HepG2 (cell line): ENCODE measurements at regions not wholly inside any gene's neighbourhood (a gene's known extent, or its start where the extent isn't known, plus 50 kb on each side); places are given as distances from the start of the nearest gene placed in this dataset.

ENCODE experiments used
- ATAC-seq: fragments of 200-7000 bp; cut with Tn5 transposase; 3 replicates; pipeline ENCODE4 v1.9.1; 2020; ENCODE audit warnings: mild to moderate bottlenecking, moderate library complexity
- BruUV-seq: library from RNA; stranded (reverse); fragments of 400-500 nt; replicated peaks from 2 replicates; lab custom pipeline; 2021; lab: Mats Ljungman, UMichigan
- CTCF ChIA-PET: fragments of 300-600 bp; formaldehyde crosslinking; extraction: SDS; loops from one replicate; lab custom pipeline; 2021; ENCODE audit warnings: low total read pairs, inconsistent platforms, low intra/inter-chr PET ratio; lab: Yijun Ruan, JAX
- POLR2A ChIA-PET: fragments of 350-600 bp; sonication (Branson Sonifier 250); formaldehyde crosslinking; loops from one replicate; lab custom pipeline; 2020; ENCODE audit warnings: antibody characterized with exemption, inconsistent platforms; lab: Yijun Ruan, JAX
- DNase-seq: peaks from one replicate; pipeline ENCODE4 v3.0.0-alpha.2; 2015; ENCODE audit warnings: low spot score
- FAIRE-seq: peaks from 3 replicates; lab custom pipeline; 2011; peaks lifted over from hg19 to GRCh38; lab: Jason Lieb, UNC
- H2AFZ ChIP-seq: one replicate; pipeline ENCODE4 v1.6.1; 2011; ENCODE audit warnings: low read length, inconsistent platforms
- H3K27ac ChIP-seq: fragments of 300-600 bp; 3 replicates; pipeline ENCODE4 v1.8.0; 2011; ENCODE audit warnings: mixed run types, mild to moderate bottlenecking, mixed read lengths, low read length, inconsistent platforms; ENCODE audit not compliant: insufficient read depth; ENCODE audit errors: extremely low read length
- H3K27me3 ChIP-seq, 2 experiments: fragments of 200-600 bp in 1 of 2; 2 replicates in 1 of 2; 3 replicates in 1 of 2; pipeline versions ENCODE4 v1.6.0 to v1.8.0; 2011; ENCODE audit warnings: low read length in 2 of 2, mild to moderate bottlenecking in 2 of 2, moderate library complexity in 2 of 2, inconsistent platforms in 1 of 2; ENCODE audit not compliant: insufficient read depth in 2 of 2, control insufficient read depth in 1 of 2
- H3K36me3 ChIP-seq, 2 experiments: fragments of 200-600 bp in 1 of 2; replicated peaks in 1 of 2; 2 replicates in 1 of 2; 3 replicates in 1 of 2; pipeline versions ENCODE4 v1.5.1 to v1.8.0; 2011; ENCODE audit warnings: low read length in 2 of 2, inconsistent platforms in 1 of 2; ENCODE audit not compliant: insufficient read depth in 2 of 2, control insufficient read depth in 1 of 2
- H3K4me1 ChIP-seq: 2 replicates; pipeline ENCODE4 v1.5.1; 2012; ENCODE audit warnings: low read length, inconsistent platforms; ENCODE audit not compliant: insufficient read depth
- H3K4me2 ChIP-seq: 2 replicates; pipeline ENCODE4 v1.6.0; 2011; ENCODE audit warnings: low read depth, low read length, inconsistent platforms
- H3K4me3 ChIP-seq, 3 experiments: fragments of 200-600 bp in 1 of 3; sonication (generic), shearing (Covaris generic) in 1 of 3; replicated peaks in 1 of 3; 2 replicates each; pipeline ENCODE4 v1.5.1; 2011 to 2016; ENCODE audit warnings: low read length in 3 of 3, inconsistent platforms in 2 of 3, low read depth in 2 of 3, mild to moderate bottlenecking in 2 of 3, control low read depth in 1 of 3, mixed read lengths in 1 of 3; ENCODE audit not compliant: insufficient read depth in 1 of 3
- H3K79me2 ChIP-seq: one replicate; pipeline ENCODE4 v1.6.1; 2011; ENCODE audit warnings: low read length, inconsistent platforms; ENCODE audit not compliant: insufficient read depth
- H3K9ac ChIP-seq: 2 replicates; pipeline ENCODE4 v1.6.0; 2011; ENCODE audit warnings: mild to moderate bottlenecking, low read depth, low read length, inconsistent platforms; ENCODE audit not compliant: insufficient read depth
- H3K9me3 ChIP-seq: 2 replicates; pipeline ENCODE4 v1.5.1; 2012; ENCODE audit warnings: mild to moderate bottlenecking, low read length
- H4K20me1 ChIP-seq: 2 replicates; pipeline ENCODE4 v1.6.0; 2011; ENCODE audit warnings: inconsistent platforms, mild to moderate bottlenecking, low read length, moderate library complexity; ENCODE audit not compliant: insufficient read depth
- ARNT ChIP-seq: fragments of 450-650 bp; IDR thresholded peaks from 2 replicates; pipeline ENCODE4 v1.6.1; 2017
- ATF5 ChIP-seq: sonication (generic); formaldehyde crosslinking; IDR thresholded peaks from 2 replicates; pipeline ENCODE4 v1.4.0; 2020; ENCODE audit warnings: mild to moderate bottlenecking, low read depth, missing genetic modification reagents
- BCL6 ChIP-seq: IDR thresholded peaks from 2 replicates; pipeline ENCODE4 v1.6.1; 2016; ENCODE audit warnings: missing genetic modification reagents, missing compliant biosample characterization
- DMAP1 ChIP-seq: IDR thresholded peaks from 2 replicates; pipeline ENCODE4 v1.6.1; 2016
- ERF ChIP-seq: IDR thresholded peaks from 2 replicates; pipeline ENCODE4 v1.6.1; 2018; ENCODE audit warnings: missing biosample characterization, missing genetic modification reagents
- FOXJ3 ChIP-seq: sonication (generic); formaldehyde crosslinking; IDR thresholded peaks from 2 replicates; pipeline ENCODE4 v1.4.0; 2020; ENCODE audit warnings: missing genetic modification reagents, mild to moderate bottlenecking, borderline replicate concordance
- HNRNPL ChIP-seq: fragments of 200-400 bp; formaldehyde crosslinking; IDR thresholded peaks from 2 replicates; pipeline ENCODE4 v1.6.1; 2017; ENCODE audit warnings: mild to moderate bottlenecking, low read depth, low read length
- IKZF4 ChIP-seq: sonication (generic); formaldehyde crosslinking; IDR thresholded peaks from 2 replicates; pipeline ENCODE4 v1.5.1; 2020; ENCODE audit warnings: borderline replicate concordance, mild to moderate bottlenecking, low read depth, missing genetic modification reagents; ENCODE audit errors: not compliant biosample characterization
- ISL2 ChIP-seq: sonication (generic); formaldehyde crosslinking; IDR thresholded peaks from 2 replicates; pipeline ENCODE4 v1.5.0; 2020; ENCODE audit warnings: missing genetic modification reagents
- KAT7 ChIP-seq: IDR thresholded peaks from 2 replicates; pipeline ENCODE4 v1.6.1; 2018; ENCODE audit warnings: borderline replicate concordance, missing compliant biosample characterization
- PAF1 ChIP-seq: IDR thresholded peaks from 2 replicates; pipeline ENCODE4 v1.6.1; 2016; ENCODE audit warnings: missing genetic modification reagents, missing compliant biosample characterization
- PRDM10 ChIP-seq: sonication (generic); formaldehyde crosslinking; IDR thresholded peaks from 2 replicates; pipeline ENCODE4 v1.4.0; 2020; ENCODE audit warnings: low read depth, missing genetic modification reagents
- ZBTB2 ChIP-seq: sonication (generic); formaldehyde crosslinking; IDR thresholded peaks from 2 replicates; pipeline ENCODE4 v1.8.0; 2022; ENCODE audit warnings: low read depth, missing genetic modification reagents
- ZNF205 ChIP-seq: IDR thresholded peaks from 2 replicates; pipeline ENCODE4 v1.6.1; 2018; ENCODE audit warnings: missing biosample characterization, missing genetic modification reagents
- ZNF256 ChIP-seq: sonication (generic); formaldehyde crosslinking; conservative IDR thresholded peaks from 2 replicates; pipeline ENCODE4 v1.4.0; 2020; ENCODE audit warnings: missing genetic modification reagents
- ZNF414 ChIP-seq: sonication (generic); formaldehyde crosslinking; IDR thresholded peaks from 2 replicates; pipeline ENCODE4 v1.5.0; 2020; ENCODE audit warnings: missing genetic modification reagents
- WGBS: methylation state at CpG from one replicate; pipeline ENCODE4 v1.1.6; 2017; ENCODE audit warnings: low lambda C conversion rate; 5-methylcytosine and 5-hydroxymethylcytosine counted together
- in situ Hi-C: cut with HindIII; loops from 2 replicates; pipeline ENCODE4 v1.10.0; 2017; ENCODE audit warnings: low pct_unique_long_range_greater_than_20kb; ENCODE audit not compliant: extremely low pct_ligation_motif_present
- intact Hi-C: fragments of 100-400 bp; cut with micrococcal nuclease; formaldehyde crosslinking; loops from one replicate; pipeline ENCODE4 v1.10.0; 2022; ENCODE audit not compliant: unreplicated experiment
- TF ChIP-seq, protein P1 (sequence below): sonication (generic); formaldehyde crosslinking; IDR thresholded peaks from 2 replicates; pipeline ENCODE4 v1.5.0; 2020; ENCODE audit warnings: mild to moderate bottlenecking, missing genetic modification reagents

GRCh38 chr18:1892191-1892590 is 679.1 kb downstream of the METTL4 start (continued):
- TF ChIP-seq PRDM10 (CRISPR knock-in tag) (no peak), PAF1 (no peak), ISL2 (CRISPR knock-in tag) (no peak), IKZF4 (CRISPR knock-in tag) (no peak), HNRNPL (no peak)
- TF ChIP-seq, protein P1, sequence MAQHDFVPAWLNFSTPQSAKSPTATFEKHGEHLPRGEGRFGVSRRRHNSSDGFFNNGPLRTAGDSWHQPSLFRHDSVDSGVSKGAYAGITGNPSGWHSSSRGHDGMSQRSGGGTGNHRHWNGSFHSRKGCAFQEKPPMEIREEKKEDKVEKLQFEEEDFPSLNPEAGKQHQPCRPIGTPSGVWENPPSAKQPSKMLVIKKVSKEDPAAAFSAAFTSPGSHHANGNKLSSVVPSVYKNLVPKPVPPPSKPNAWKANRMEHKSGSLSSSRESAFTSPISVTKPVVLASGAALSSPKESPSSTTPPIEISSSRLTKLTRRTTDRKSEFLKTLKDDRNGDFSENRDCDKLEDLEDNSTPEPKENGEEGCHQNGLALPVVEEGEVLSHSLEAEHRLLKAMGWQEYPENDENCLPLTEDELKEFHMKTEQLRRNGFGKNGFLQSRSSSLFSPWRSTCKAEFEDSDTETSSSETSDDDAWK (CRISPR knock-in tag), result no peak

DNA sequence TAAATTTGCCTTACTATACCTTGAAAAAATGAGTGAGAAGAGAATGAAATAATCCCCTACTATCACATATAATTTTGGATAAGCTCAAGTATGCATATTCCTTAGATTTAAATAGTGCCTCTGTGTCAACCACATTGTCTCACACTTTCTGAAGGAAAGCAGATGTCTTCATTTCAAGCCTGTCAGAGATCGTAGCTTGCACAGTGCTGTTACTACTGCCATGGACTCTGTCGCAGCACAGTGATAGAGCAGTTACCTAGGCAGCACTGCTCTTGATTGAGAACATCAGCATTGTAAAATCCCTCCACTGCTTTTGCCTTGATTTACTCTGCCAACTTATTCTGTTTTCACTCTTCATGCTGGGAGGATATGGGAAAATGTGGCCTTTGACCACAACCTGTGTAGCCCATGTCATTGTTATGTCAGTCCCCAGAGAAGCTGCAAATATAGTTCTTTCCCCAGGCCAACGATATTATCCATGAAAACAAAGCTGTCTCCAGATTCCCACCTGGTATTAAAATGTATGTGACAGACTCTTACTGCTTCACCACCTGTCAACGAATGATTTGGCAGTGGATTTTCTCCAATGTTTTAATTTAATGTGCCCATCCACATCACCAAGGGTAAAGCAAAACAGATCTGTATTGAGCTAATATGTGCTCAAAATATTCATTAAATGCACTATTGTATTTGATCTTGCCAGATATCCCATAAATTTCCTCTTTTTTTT is 675.7 kb downstream of the METTL4 start:
- Histone ChIP-seq H3K9me3 (0 out of 2 replicates have a peak, but pooled peaks cover 4% of the 10 kb centered on the region), H2AFZ (no peak overlapping the region), H3K4me3 (no peak overlapping the region), H3K9ac (no peak overlapping the region), H4K20me1 (no peaks in the 10 kb centered on the region), H3K4me1 (no peaks in the 10 kb centered on the region), H3K4me2 (no peak overlapping the region), H3K36me3 (no peaks in the 10 kb centered on the region), H3K27me3 (no peaks in the 10 kb centered on the region), H3K27ac (no peak overlapping the region), H3K79me2 (no peaks in the 10 kb centered on the region)
- ATAC-seq (no peak), DNase-seq (no peak), FAIRE-seq (no peak)
- in situ Hi-C loops (no loop called here), intact Hi-C loops (no loop called here)
- CTCF ChIA-PET, result no interaction called here
- no TSS peak for BruUV-seq
- WGBS, result 0% methylated on average over 4 of the region's 4 CpGs
- POLR2A ChIA-PET, result no interaction called here
- TF ChIP-seq ARNT (no peak), ERF (CRISPR knock-in tag) (no peak), KAT7 (no peak), FOXJ3 (CRISPR knock-in tag) (no peak), ZBTB2 (CRISPR knock-in tag) (no peak), DMAP1 (CRISPR knock-in tag) (no peak), ZNF414 (CRISPR knock-in tag) (no peak), BCL6 (CRISPR knock-in tag) (no peak), ZNF256 (CRISPR knock-in tag) (no peak), ATF5 (CRISPR knock-in tag) (no peak), ZNF205 (CRISPR knock-in tag) (no peak)
